T-helper 2 cell treated with Interferon-gamma antibody and Interleukin-4, amounts not matched to agents 100 ng/mL and 5 ng/mL, for 36 hours (primary cell): ENCODE measurements at regions not wholly inside any gene's neighbourhood (a gene's known extent, or its start where the extent isn't known, plus 50 kb on each side); places are given as distances from the start of the nearest gene placed in this dataset.

Experiments
- intact Hi-C: fragments of 100-400 bp; cut with micrococcal nuclease; formaldehyde crosslinking; loops from one replicate; pipeline ENCODE4 v1.15.1; 2023

GRCh38 chr14:101202627-101203404 is 299.3 kb upstream of the RTL1 start:
- intact Hi-C loops, result no loop called here

- intact Hi-C loops, result no loop called here
These were observed 303.0 kb upstream of the RTL1 start for GRCh38 chr14:101206556-101206955.

- intact Hi-C loops, result no loop called here
These were observed 303.5 kb upstream of the RTL1 start for GRCh38 chr14:101207041-101207440.

GRCh38 chr14:101207897-101208296 is 304.4 kb upstream of the RTL1 start:
- intact Hi-C loops, result no loop called here

GRCh38 chr14:101209594-101209993 is 306.1 kb upstream of the RTL1 start:
- intact Hi-C loops, result no loop called here

GRCh38 chr14:101215266-101215665 is 311.7 kb upstream of the RTL1 start:
- intact Hi-C loops, result no loop called here

- intact Hi-C loops, result no loop called here
These were observed 312.4 kb upstream of the RTL1 start for GRCh38 chr14:101215927-101216326.

GRCh38 chr14:101216366-101217079 is 313.0 kb upstream of the RTL1 start:
- intact Hi-C loops, result no loop called here

GRCh38 chr14:101217080-101217463 is 313.6 kb upstream of the RTL1 start:
- intact Hi-C loops, result no loop called here

GRCh38 chr14:101217616-101218371 is 314.3 kb upstream of the RTL1 start:
- intact Hi-C loops, result no loop called here

GRCh38 chr14:101219896-101220703 is 316.6 kb upstream of the RTL1 start:
- intact Hi-C loops, result no loop called here

GRCh38 chr14:101220921-101221510 is 317.5 kb upstream of the RTL1 start:
- intact Hi-C loops, result no loop called here

GRCh38 chr14:101221549-101222160 is 318.1 kb upstream of the RTL1 start:
- intact Hi-C loops, result no loop called here

GRCh38 chr14:101222362-101223070 is 319.0 kb upstream of the RTL1 start:
- intact Hi-C loops, result no loop called here

GRCh38 chr14:101223127-101223526 is 319.6 kb upstream of the RTL1 start:
- intact Hi-C loops, result no loop called here

GRCh38 chr14:101223561-101224162 is 320.1 kb upstream of the RTL1 start:
- intact Hi-C loops, result no loop called here

GRCh38 chr14:101224356-101225156 is 321.0 kb upstream of the RTL1 start:
- intact Hi-C loops, result no loop called here
